ENCODE measurements at regions not wholly inside any gene's neighbourhood (a gene's known extent, or its start where the extent isn't known, plus 50 kb on each side); places are given as distances from the start of the nearest gene placed in this dataset.
A peak's percentile ranks its signal among the peaks of the same experiment; 100 is the strongest.
"Not testable (repeated sequence)": the region's sequence is repeated elsewhere in the genome, so short reads cannot be mapped to it uniquely, and the experiment has no call there.

- no peak for DNase-seq
Observed at GRCh38 chr4:170388255-170388654, 298.5 kb upstream of the AADAT start.

- no peak for DNase-seq
Observed at GRCh38 chr4:170386971-170387370, 297.2 kb upstream of the AADAT start.

GRCh38 chr4:170386511-170386910 is 296.8 kb upstream of the AADAT start:
- DNase-seq = no peak

GRCh38 chr4:170374770-170375169 is 285.0 kb upstream of the AADAT start:
- DNase-seq = no peak

- DNase-seq = no peak
Observed at GRCh38 chr4:170348945-170349344, 259.2 kb upstream of the AADAT start.

DNA sequence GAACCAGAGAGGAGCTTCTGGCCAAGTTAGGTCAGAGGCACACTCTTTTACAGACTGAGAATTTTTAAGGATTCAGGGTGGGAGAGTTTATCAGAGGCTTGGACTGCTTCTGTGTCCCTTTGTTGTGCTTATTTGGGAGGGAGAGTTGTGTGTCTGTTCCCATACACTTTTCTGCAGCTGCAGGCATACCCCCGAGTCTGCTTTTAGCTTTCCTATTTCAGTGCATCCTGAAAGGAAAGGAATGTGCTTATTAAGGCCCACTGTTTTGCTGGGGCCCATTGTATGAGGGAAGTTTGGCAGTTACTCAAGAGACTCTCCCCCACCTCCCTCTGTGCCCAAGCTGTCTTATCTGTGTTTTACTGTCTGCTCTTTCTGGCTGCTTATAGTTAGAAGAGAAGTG is 257.4 kb upstream of the AADAT start:
- not testable (repeated sequence) for DNase-seq

GRCh38 chr4:170339522-170339921 is 249.8 kb upstream of the AADAT start:
- no peak for DNase-seq

DNA sequence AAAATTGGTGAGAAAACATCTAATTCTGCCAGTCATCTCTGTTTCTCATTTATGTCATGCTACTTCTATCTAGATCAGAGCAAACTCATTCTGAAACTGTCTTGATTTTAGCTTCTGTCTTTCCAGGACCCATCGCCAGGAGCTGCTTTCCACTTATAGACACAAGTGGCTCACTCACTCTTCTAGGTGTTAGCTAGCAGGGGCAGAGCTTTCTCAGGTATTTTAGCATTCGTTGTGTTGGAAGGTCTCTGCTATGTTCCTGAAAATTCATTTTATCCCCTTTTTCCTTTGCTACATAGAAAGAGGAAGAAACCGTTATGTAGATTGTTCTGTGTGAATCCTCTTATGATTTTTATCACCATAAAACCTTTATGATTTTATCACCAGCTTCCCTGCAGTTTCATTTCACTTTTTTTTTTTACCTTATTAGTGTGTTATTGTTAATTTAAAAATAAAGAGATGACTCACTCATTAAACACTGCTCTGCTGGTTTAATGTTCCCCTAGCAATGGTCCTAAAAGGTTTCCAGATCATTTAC is 246.6 kb upstream of the AADAT start:
- no peak for DNase-seq

DNA sequence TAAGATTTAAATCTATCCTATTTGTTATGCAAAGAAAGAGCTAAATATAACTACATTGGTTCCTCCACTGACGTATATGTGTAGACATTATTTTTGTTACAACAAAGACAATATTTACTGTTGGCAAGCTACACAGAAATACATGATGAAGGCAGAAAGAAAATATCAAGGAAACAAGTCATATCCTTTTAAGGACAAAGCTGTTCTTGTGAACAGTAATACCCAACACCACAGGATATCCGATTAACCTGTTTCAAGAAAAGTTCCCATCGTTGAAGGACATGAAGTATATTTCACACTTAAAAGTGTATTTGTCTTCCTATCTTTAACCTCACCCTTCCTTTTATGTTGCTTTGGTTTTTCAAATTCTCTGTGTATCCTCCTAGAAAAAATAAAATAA is 235.8 kb upstream of the AADAT start:
- DNase-seq = no peak

DNA sequence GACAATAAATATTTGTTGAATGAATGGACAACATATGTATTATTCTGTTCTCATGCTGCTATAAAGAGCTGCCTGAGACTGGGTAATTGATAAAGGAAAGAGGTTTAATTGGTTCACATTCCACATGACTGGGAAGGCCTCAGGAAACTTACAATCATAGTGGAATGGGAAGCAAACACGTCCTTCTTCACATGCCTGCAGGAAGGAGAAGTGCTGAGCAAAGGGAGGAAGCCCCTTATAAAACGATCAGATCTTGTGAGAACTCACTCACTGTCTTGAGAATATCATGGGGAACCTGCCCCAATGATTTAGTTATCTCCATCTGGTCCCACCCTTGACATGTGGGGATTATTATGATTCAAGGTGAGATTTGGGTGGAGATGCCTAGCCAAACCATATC is 233.9 kb upstream of the AADAT start:
- DNase-seq = no peak

GRCh38 chr4:170307182-170307581 is 217.4 kb upstream of the AADAT start:
- no peak for DNase-seq

DNA sequence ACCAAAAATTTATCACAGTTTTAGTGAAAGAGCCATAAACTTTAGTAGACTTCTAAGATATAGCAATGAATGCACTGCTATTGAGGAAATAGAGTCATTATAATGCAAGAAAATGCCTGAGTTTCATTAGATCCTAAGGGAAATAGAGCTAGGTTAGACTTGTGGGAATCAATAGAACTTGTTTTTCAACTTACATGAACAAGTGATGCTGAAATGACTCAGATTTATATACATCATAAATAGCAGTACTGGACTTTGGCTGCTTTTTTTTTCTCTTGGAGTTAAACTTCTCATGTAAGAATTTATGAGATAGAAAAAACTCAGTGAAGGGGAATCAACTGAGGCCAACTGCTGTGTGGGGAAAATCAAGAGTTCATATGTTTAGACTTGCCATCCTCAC is 216.5 kb upstream of the AADAT start:
- no peak for DNase-seq

DNA sequence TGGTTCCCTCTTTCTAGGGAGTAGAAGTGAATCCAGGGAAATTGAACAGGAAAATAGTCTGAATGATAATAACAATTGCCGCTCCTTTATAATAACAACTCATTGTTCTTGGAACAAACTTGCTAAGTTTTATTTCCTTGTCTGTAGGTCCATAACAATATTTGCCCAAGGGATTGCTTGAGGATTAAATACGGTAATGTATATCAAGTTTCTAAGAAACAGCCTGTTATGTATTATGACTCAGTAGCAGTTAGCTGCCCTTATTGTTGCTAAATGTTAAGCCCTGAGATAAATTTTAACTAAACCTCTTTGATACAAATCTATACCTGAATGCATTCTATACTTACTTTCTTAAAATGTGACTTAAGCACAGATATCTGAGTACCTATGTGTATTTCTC is 215.9 kb upstream of the AADAT start:
- no peak for DNase-seq

GRCh38 chr4:170281027-170281426 is 191.3 kb upstream of the AADAT start:
- DNase-seq = no peak

DNA sequence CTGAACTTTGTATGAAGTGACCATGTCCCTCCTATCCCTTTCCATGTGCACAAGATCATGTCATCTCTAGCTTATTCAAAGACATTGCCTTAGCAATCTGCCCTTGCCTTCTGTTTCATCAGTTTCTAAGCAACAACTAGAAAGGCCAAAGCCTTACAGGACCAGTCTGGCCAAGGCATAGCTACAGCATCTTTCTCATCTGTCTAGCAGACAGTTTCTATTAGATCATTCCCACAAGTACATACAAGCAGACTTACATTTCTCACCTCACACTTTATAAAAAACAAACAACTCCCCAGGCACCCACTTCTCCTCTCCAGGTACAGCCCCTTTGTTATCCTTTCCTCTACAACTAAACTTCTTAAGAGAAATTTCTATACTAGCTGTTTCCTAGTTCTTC is 188.7 kb upstream of the AADAT start:
- no peak for DNase-seq

DNA sequence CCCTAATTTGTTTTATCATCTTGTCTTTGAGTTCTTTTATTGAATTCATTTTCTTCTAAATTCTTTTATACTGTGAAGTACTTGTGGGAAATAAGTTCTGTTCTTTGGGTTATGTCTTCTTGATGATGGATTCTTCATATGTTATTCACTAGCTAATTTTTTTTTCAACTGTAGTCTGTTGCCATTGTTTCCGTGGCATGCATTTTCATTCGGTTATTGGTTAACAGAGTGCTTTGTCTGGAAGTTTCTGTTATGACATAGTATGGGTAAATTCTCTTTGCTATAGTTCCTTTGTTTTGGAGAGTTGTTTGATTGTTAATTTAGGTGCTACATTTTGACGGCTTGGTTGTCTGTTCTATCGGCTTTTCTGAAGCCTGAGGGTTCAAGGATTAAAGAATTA is 184.9 kb upstream of the AADAT start:
- DNase-seq = no peak

GRCh38 chr4:170272959-170273358 is 183.2 kb upstream of the AADAT start:
- DNase-seq = no peak

DNA sequence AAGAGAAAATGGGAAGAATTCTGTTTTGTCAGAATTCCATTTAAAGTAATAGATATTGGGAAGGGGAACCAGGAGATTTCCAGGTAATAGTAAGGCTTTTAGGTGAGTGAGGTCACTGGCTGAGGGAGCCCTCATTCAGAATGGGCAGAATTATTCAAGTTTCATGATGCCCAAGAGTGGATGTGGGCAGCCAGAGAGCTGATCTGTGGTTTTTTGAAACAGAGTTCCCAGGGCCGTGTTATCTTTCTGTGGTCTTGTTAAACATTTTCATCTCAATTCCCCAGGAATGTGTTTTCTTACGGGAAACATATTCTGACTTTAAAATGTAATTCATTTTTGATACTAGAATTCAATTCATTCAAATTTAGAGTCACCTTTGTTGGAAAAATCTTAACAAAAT is 182.0 kb upstream of the AADAT start:
- DNase-seq = no peak

DNA sequence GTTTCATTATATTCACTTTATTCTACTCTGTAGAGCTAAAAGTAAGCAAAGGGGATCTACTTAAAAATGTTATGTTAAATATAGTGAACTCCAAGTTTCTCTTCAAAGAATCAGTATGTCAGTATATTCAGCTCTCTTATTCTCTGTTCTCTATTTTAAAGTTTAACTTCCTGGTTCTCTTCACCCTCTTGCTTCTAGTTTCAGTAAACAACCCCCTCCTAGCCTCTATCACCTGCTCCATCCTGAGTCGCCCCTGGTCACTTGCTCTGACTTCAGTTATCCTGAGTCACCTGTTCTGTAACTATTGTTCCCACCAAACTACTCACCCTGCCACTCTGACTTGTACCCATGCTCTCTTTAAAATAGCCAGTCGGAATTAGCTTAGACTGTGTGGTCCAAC is 180.9 kb upstream of the AADAT start:
- DNase-seq = no peak

- DNase-seq = no peak
Observed at GRCh38 chr4:170269950-170270349, 180.2 kb upstream of the AADAT start.

GRCh38 chr4:170259631-170260153 is 169.9 kb upstream of the AADAT start:
- DNase-seq = peak; percentile 11

DNA sequence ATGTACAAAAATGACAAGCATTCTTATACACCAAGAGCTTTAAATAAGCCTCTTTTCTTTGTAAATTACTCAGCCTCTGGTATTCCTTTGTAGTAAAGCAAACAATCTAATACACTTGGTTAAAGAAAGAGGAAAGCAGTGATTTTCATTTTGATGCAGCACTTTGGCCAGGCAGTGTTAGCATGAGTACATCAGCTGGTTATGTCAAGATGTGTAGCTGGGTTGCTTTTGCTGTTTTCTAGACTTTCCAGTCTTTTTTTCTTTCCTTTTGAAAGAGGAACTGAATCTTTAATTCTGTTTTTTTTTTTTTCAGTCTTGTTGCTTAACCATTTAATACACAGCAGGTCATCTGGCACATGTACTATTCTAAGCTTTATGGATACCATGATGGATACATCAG is 167.1 kb upstream of the AADAT start:
- DNase-seq = no peak

GRCh38 chr4:170248576-170248975 is 158.8 kb upstream of the AADAT start:
- no peak for DNase-seq

DNA sequence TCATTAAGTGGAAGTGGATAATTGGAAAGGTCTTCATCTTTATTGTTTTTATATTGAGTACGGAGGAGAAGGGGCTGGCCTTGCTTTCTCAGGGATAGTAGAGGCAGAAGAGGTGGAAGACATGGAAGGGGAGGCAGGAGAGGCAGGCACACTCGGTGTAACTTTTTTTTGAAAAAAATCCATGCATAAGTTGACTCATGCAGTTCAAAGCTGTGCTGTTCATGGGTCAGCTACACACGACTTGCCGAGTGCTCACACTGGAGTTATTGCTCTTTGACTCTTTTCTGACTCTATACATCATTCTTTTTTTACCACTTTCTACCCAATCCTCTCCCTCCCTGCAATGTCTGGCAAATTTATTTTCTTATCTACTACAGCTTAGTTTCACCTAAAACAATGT is 158.3 kb upstream of the AADAT start:
- DNase-seq = no peak

DNA sequence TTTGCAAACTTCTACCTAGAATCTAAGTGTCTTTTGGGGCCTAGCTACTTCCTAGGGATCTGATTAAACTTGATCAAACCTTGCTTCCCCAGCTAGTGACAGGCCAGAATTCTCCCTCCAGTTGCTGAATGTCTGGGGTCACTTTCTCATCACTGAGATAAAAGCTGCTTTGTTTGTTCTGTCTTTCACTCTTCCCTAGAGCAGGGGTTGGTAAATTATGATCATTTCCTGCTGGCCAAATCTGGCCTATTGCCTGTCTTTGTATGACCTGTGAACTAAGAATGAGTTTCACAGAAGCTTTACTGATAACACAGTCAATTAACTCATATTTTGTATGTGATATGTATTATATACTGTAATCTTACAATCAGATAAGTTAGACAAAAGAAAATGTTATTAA is 157.8 kb upstream of the AADAT start:
- DNase-seq = no peak

Data from CD4-positive, alpha-beta T cell treated with Interleukin-4 for 4 hours (primary cell).